ENCODE measurements at regions not wholly inside any gene's neighbourhood (a gene's known extent, or its start where the extent isn't known, plus 50 kb on each side); places are given as distances from the start of the nearest gene placed in this dataset.

GRCh38 chrX:20522420-20522819 is 255.7 kb upstream of the RPS6KA3 start:
- TF ChIP-seq CTCF (IDR thresholded peaks at IDR 0.05) (no peak), POLR2AphosphoS5 (IDR thresholded peaks at IDR 0.05) (no peak), POLR2A (IDR thresholded peaks at IDR 0.05) (no peak)

Measured in gastroesophageal sphincter (tissue), 3 donors.